ENCODE measurements at regions not wholly inside any gene's neighbourhood (a gene's known extent, or its start where the extent isn't known, plus 50 kb on each side); places are given as distances from the start of the nearest gene placed in this dataset.

- no peak for TF ChIP-seq CHD7 (IDR thresholded peaks at IDR 0.05; ENCODE audit: insufficient replicate concordance, low read length)
- TF ChIP-seq, protein P1, sequence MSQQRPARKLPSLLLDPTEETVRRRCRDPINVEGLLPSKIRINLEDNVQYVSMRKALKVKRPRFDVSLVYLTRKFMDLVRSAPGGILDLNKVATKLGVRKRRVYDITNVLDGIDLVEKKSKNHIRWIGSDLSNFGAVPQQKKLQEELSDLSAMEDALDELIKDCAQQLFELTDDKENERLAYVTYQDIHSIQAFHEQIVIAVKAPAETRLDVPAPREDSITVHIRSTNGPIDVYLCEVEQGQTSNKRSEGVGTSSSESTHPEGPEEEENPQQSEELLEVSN (IDR thresholded peaks at IDR 0.05) = no peak
- no peak for TF ChIP-seq CBX5 (IDR thresholded peaks at IDR 0.05; ENCODE audit: low read depth, low read length)
- no peak for TF ChIP-seq RAD21 (IDR thresholded peaks at IDR 0.05 in 1 of 2, conservative IDR thresholded peaks at IDR 0.05 in 1 of 2; ENCODE audit: low read depth in 2 of 2, low read length in 2 of 2)
- TF ChIP-seq, protein P2, sequence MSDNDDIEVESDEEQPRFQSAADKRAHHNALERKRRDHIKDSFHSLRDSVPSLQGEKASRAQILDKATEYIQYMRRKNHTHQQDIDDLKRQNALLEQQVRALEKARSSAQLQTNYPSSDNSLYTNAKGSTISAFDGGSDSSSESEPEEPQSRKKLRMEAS (IDR thresholded peaks at IDR 0.05) = no peak
- no peak for TF ChIP-seq RNF2 (IDR thresholded peaks at IDR 0.05; ENCODE audit: borderline replicate concordance, low read depth, low read length, missing control alignments, poor library complexity, severe bottlenecking)
- TF ChIP-seq KDM5A (IDR thresholded peaks at IDR 0.05; ENCODE audit: low read length) = no peak
- TF ChIP-seq TBP (IDR thresholded peaks at IDR 0.05; ENCODE audit: low read depth, low read length) = no peak
- no peak for TF ChIP-seq FOSL1 (IDR thresholded peaks at IDR 0.05; ENCODE audit: insufficient read depth, low read depth, low read length)
These were observed 138.7 kb upstream of the SLC45A1 start (continued) for GRCh38 chr1:8179132-8179793.

Data from H1 (cell line).